ENCODE measurements at regions not wholly inside any gene's neighbourhood (a gene's known extent, or its start where the extent isn't known, plus 50 kb on each side); places are given as distances from the start of the nearest gene placed in this dataset.

GRCh38 chr11:97610854-97611253 lies 1221.0 kb downstream of the JRKL start:
- TF ChIP-seq BCOR (IDR thresholded peaks at IDR 0.05) (no peak), ZNF280B (CRISPR knock-in tag; IDR thresholded peaks at IDR 0.05) (no peak), HES1 (IDR thresholded peaks at IDR 0.05; ENCODE audit: low read depth) (no peak), KAT7 (CRISPR knock-in tag; IDR thresholded peaks at IDR 0.05; ENCODE audit: borderline replicate concordance) (no peak), JUNB (CRISPR knock-in tag; conservative IDR thresholded peaks at IDR 0.05) (no peak), ZBTB33 (CRISPR knock-in tag; IDR thresholded peaks at IDR 0.05) (no peak), BHLHE40 (IDR thresholded peaks at IDR 0.05; ENCODE audit: low read length) (no peak), FOXM1 (IDR thresholded peaks at IDR 0.05; ENCODE audit: low read depth) (no peak), FOXM1 (CRISPR knock-in tag; IDR thresholded peaks at IDR 0.05; ENCODE audit: low read depth) (no peak), EP300 (IDR thresholded peaks at IDR 0.05; ENCODE audit: low read length) (no peak), ZNF347 (CRISPR knock-in tag; IDR thresholded peaks at IDR 0.05; ENCODE audit: low read depth) (no peak), JUND (IDR thresholded peaks at IDR 0.05; ENCODE audit: borderline replicate concordance, low read depth, low read length) (no peak), JUND (tag; IDR thresholded peaks at IDR 0.05; ENCODE audit: borderline replicate concordance, low read depth, low read length) (no peak)

All from K562 (cell line).